ENCODE measurements at regions not wholly inside any gene's neighbourhood (a gene's known extent, or its start where the extent isn't known, plus 50 kb on each side); places are given as distances from the start of the nearest gene placed in this dataset.

DNA sequence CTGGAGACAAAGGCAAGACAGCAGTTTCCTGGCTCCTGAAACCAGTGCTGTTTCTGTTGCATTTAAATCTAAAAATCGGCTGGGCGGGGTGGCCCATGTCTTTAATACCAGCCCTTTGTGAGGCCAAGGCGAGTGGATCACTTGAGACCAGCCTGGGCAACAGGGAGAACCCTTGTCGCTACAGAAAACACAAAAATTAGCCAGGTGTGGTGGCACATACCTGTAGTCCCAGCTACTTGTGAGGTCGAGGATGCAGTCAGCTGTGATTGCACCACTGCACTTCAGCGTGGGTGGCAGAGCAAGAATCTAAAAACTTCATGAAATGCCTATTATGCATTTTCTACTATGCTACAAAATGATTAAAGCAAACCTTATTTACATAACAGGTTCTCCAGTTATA, 205.4 kb upstream of the ITM2A start:
- TF ChIP-seq TAF1 (IDR thresholded peaks at IDR 0.05; ENCODE audit: low read depth, low read length) (no peak), POLR2A (IDR thresholded peaks at IDR 0.05; ENCODE audit: low read depth, low read length) (no peak), POLR2AphosphoS5 (IDR thresholded peaks at IDR 0.05; ENCODE audit: low read depth, low read length) (no peak), PAX5 (IDR thresholded peaks at IDR 0.05; ENCODE audit: insufficient read depth, low read length, severe bottlenecking) (no peak), SPI1 (IDR thresholded peaks at IDR 0.05; ENCODE audit: low read depth, low read length) (no peak)

Data from GM12891 (cell line).